CD4-positive, alpha-beta T cell treated with Interleukin-12 subunit alpha and Interleukin-12 subunit beta, for 1 hour (primary cell): ENCODE measurements at regions not wholly inside any gene's neighbourhood (a gene's known extent, or its start where the extent isn't known, plus 50 kb on each side); places are given as distances from the start of the nearest gene placed in this dataset.

ENCODE experiments used
- DNase-seq: peaks from one replicate; pipeline ENCODE4 v3.0.0-alpha.2; 2020

DNA sequence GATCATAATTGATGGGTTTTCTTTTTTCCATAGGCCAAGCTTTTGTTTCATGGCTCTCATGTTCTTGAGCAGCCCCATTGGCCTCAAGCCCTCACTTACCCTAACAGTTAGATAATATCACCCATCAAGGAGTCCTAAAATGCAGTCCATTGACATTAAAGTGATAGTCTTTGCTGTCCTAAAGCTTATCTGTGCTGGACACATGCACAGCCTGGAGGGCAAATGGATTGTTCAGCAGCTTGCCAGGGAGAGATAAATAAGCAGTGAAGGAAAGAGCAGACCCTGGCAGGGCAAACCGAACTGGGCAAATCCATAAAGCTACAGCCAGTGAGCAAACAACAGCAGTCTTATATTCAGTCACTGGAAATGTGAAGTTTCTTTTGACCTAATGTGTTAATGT, 199.6 kb upstream of the MID1 start:
- DNase-seq: no peak

- no peak for DNase-seq
Measured at GRCh38 chrX:10821293-10821692, 200.9 kb upstream of the MID1 start.

GRCh38 chrX:10828036-10828435, 207.7 kb upstream of the MID1 start:
- DNase-seq: no peak

DNA sequence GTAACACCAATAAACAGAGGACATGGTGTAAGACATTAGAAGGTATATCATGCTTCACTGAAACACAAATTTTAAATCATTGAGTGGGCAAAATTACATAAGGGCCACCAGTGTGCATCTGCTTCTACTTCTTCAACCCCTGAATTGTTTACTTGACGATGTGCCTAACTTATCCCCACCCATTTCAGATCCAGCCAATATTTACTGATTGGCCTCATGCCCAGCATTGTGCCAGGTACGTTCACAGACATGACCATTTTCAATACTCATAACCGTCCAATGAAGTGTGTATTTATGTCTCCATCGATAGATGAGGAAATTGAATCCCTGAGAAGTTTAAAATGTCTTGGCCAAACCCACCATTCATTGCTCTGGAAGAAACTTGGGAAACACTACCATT, 208.3 kb upstream of the MID1 start:
- no peak for DNase-seq

- DNase-seq: no peak
Measured at GRCh38 chrX:10831716-10832502, 211.5 kb upstream of the MID1 start.

GRCh38 chrX:10833299-10834169, 213.1 kb upstream of the MID1 start:
- DNase-seq: no peak

DNA sequence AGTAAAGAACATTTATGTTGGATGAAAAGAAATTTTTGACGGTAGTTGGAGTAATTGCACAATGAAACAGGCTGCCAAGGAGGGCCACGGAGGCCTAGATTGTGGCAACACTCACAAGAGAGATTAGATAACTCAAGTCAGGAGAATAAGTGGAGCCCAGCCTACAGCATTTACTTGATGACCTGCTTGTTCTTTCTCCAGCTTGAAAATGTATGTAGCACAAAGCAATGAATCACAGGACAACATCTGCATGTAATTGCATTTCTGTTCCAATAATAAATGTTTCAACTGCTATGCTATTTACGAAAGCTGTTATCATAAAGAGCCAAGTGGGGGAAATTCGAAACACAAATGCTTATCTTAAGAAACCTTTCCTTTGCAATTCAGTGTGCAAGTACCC, 221.2 kb upstream of the MID1 start:
- no peak for DNase-seq

GRCh38 chrX:10842646-10843045, 222.3 kb upstream of the MID1 start:
- no peak for DNase-seq

GRCh38 chrX:10847333-10847732, 226.9 kb upstream of the MID1 start:
- DNase-seq: no peak

DNA sequence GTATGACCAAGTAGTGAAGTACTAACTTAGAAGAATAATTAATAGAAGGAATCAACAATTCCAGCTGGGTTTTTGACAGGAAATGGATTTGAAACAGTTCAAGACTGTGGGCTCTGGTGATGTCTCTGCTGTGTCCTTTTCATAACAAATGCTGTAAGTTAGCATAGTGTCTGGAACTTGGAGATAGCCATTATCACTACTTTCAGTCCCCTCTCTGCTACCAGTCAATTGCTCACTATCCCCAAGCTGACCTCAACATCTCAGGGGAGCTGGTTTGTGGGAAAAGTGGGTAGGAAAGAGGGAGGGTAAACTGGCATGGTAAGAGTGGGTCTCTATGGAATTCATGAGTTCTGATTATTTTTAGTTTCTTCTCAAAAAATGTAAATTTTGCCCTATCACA, 231.4 kb upstream of the MID1 start:
- DNase-seq: no peak

- DNase-seq: no peak
Measured at GRCh38 chrX:10854594-10854993, 234.2 kb upstream of the MID1 start.

- DNase-seq: no peak
Measured at GRCh38 chrX:10855845-10856244, 235.5 kb upstream of the MID1 start.

DNA sequence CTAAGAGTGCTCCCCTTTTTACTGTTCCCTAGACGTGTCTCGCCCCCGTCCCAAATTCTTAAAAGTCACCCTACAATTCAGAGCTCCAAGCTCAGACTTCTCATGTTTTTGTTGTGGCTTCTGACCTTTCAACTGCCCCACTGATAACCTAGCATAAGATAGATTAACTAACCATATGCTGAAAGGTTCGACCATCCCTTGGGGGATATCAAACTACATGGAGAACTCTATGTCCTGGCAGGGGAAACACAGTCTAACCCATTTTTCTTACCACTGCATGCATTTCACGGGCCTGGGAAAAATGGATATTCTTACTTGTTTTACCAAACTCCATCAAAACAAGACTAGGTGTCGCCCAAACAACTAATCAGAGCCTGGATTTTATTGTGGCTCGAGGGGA, 236.4 kb upstream of the MID1 start:
- DNase-seq: no peak

- no peak for DNase-seq
Measured at GRCh38 chrX:10859353-10859752, 239.0 kb upstream of the MID1 start.

- DNase-seq: no peak
Measured at GRCh38 chrX:10875995-10876394, 235.1 kb upstream of the HCCS start.

GRCh38 chrX:10882484-10882883, 228.6 kb upstream of the HCCS start:
- no peak for DNase-seq

DNA sequence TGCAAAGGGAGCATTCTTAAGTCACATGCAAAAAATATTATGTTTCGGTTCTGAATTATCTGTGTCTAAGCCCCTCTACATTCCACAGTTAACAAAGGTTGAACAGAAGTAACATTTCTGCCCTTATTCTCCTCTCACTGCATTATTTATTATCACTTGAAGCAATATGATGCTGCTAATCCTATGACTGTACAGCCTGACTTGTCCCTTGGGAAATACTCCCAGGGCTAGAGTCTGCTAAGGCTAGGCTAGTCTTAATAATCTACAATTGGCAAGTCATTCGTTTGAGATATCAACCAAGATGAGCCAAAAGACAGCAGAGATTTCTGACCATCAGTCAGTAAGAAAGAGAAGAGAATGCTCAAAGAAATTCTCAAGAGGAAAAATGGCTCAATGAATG, 226.9 kb upstream of the HCCS start:
- DNase-seq: no peak

- no peak for DNase-seq
Measured at GRCh38 chrX:10892621-10893225, 218.4 kb upstream of the HCCS start.

DNA sequence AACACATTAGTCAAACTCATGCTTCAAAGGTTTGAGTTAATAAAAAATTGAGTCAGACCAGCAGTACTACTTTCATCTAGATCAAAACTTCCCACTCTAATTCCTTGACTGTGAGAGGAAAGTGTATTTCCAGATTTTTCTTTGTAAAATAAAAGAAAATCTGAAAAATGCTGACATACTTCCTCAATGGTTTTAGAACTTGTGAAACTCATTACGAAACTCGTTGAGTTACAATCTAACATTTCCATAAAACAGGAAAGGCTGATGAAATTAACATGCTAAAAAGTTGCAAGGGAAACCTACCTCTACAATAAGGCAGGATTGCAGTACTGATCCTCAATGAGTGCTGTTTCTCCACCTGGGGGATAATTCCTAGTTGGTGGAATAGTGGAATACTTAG, 217.8 kb upstream of the HCCS start:
- DNase-seq: no peak

DNA sequence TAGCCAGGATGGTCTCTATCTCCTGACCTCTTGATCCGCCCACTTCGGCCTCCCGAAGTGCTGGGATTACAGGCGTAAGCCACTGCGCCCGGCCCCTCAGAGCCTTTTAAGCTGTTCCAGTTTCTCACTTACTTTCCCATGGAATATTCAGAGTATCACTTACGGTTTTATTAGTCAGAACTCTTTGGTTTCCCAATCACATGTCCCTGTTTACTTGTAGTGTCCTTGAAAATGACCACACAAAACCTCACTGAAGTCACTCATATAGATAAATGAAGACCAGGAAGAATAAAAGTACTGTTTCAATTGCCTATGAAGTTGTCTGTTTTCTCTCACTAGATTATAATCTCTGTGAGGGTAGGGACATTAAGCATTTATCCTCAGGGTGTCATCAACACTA, 217.2 kb upstream of the HCCS start:
- no peak for DNase-seq

- no peak for DNase-seq
Measured at GRCh38 chrX:10897768-10898167, 213.4 kb upstream of the HCCS start.

- DNase-seq: no peak
Measured at GRCh38 chrX:10900585-10901289, 210.4 kb upstream of the HCCS start.

DNA sequence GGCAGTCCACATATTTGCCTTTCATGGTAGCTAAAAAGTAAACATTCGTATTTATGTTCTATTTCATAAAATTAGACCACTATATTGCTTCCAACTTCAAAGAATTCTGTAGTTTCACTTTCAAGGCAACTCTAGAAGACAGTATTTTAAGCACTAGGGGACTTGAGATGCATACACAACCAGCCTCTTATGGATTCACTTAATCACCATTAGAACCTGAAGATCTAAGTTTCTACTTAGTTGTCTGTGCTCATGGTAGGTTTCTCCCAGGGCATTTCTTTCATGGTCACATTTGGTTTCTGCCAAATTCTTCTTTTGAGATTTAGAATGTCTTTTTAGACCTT, 209.9 kb upstream of the HCCS start:
- no peak for DNase-seq
